Colonic mucosa (tissue), 4 donors: ENCODE measurements at regions not wholly inside any gene's neighbourhood (a gene's known extent, or its start where the extent isn't known, plus 50 kb on each side); places are given as distances from the start of the nearest gene placed in this dataset.
A peak's percentile ranks its signal among the peaks of the same experiment; 100 is the strongest.

Experiments
- DNase-seq: peaks from one replicate; pipeline ENCODE4 v3.0.0-alpha.2; 2020
- H3K27ac ChIP-seq: fragments of 200-600 bp; one replicate; pipeline ENCODE4 v1.8.0; 2021
- H3K27me3 ChIP-seq: fragments of 200-600 bp; one replicate; pipeline ENCODE4 v1.8.0; 2021
- H3K36me3 ChIP-seq: fragments of 200-600 bp; one replicate; pipeline ENCODE4 v1.8.0; 2021
- H3K4me1 ChIP-seq: fragments of 200-600 bp; one replicate; pipeline ENCODE4 v1.8.0; 2021; ENCODE audit warnings: mild to moderate bottlenecking
- H3K4me3 ChIP-seq: fragments of 200-600 bp; one replicate; pipeline ENCODE4 v1.8.0; 2021
- H3K9ac ChIP-seq, 2 donors: one replicate each; pipeline ENCODE4 v1.7.0; 2013; ENCODE audit warnings: control low read depth in 2 of 2, low read depth in 2 of 2, low read length in 2 of 2
- H3K9me3 ChIP-seq: fragments of 200-600 bp; one replicate; pipeline ENCODE4 v1.8.0; 2021
- intact Hi-C: fragments of 100-400 bp; cut with DNase I; formaldehyde crosslinking; loops from one replicate; pipeline ENCODE4 v1.14.1; 2022
- TF ChIP-seq, protein P1 (sequence below): fragments of 200-600 bp; IDR thresholded peaks from one replicate; pipeline ENCODE4 v1.8.0; 2022; ENCODE audit warnings: antibody characterized with exemption, mild to moderate bottlenecking
- donor health status: healthy.
- donor health status: DM: no; HTN: no; CAD: no.
- donor health status: DM: no; HTN: no; CAD: no.

DNA sequence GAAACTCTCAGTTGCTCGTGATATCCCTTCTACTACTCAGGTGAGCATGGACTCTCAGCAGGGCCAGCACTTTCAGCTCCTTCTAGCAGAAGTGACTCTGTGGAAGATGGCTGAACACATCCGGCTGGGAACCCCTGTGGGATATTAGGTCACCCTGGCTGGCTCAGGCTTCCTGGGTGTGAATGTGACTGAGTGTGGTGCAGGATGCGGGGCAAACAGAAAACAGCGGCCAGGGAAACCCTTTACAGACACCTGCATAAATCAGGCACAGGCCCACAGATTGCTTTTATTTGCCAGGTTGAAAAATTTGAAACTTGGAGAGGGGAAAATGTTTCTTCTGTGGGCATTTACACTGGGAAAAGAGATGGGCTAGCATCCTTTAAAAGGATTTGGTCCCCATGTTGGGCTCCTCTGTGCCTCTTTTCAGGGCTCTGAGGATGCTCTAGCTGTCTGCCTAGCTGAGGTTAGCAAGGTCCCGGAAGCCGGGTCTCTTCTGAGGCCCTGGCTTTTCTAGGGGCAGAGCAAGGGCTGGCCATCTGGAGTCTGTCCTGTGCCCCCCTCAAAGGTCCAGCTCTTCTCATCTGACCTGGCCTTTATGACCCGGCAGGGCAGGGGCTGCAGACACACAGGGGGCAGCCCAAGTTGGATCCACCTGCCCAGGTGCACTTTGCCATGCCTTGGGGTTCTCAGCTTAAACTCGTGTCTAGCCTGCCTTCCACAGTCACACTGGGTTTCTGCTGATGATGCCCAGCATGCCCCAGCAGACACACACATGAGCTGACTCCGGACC is 243.0 kb downstream of the SIPA1L2 start:
- no peaks in the 10 kb centered on the region for H3K4me1 ChIP-seq
- no peak overlapping the region for H3K4me3 ChIP-seq
- DNase-seq, result peak; percentile 15
- no peaks in the 10 kb centered on the region for H3K9me3 ChIP-seq
- no peak overlapping the region for H3K27ac ChIP-seq
- H3K9ac ChIP-seq, result no peak overlapping the region
- H3K27me3 ChIP-seq, result no peaks in the 10 kb centered on the region
- no peaks in the 10 kb centered on the region for H3K36me3 ChIP-seq
- intact Hi-C loops, result no loop called here
- TF ChIP-seq, protein P1, sequence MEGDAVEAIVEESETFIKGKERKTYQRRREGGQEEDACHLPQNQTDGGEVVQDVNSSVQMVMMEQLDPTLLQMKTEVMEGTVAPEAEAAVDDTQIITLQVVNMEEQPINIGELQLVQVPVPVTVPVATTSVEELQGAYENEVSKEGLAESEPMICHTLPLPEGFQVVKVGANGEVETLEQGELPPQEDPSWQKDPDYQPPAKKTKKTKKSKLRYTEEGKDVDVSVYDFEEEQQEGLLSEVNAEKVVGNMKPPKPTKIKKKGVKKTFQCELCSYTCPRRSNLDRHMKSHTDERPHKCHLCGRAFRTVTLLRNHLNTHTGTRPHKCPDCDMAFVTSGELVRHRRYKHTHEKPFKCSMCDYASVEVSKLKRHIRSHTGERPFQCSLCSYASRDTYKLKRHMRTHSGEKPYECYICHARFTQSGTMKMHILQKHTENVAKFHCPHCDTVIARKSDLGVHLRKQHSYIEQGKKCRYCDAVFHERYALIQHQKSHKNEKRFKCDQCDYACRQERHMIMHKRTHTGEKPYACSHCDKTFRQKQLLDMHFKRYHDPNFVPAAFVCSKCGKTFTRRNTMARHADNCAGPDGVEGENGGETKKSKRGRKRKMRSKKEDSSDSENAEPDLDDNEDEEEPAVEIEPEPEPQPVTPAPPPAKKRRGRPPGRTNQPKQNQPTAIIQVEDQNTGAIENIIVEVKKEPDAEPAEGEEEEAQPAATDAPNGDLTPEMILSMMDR, result no peak

DNA sequence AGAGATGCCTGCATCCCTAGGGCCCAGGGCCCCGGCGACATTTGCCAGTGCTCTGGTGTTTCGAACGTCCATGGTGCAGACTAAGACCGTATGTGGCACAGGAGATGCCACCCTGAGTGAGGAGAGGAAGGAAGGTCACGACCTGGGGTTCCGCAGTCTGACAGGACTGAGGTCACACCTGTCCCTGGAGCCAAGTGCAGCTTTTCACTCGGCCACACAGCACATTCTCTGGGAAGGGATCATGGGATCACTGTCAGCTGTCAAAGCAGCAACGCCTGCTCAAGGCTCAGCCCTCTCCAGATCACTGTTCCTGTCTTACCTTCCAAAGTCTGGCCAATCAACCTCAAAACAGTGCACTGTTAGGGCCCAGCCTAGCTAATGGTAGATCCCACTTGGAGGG is 243.6 kb downstream of the SIPA1L2 start:
- no peak overlapping the region for H3K9ac ChIP-seq
- DNase-seq, result no peak
- H3K9me3 ChIP-seq, result no peaks in the 10 kb centered on the region
- no peak overlapping the region for H3K27ac ChIP-seq
- H3K27me3 ChIP-seq, result no peaks in the 10 kb centered on the region
- intact Hi-C loops, result no loop called here
- TF ChIP-seq, protein P1, result no peak
- H3K4me3 ChIP-seq, result no peak overlapping the region
- H3K4me1 ChIP-seq, result no peaks in the 10 kb centered on the region
- H3K36me3 ChIP-seq, result no peaks in the 10 kb centered on the region

DNA sequence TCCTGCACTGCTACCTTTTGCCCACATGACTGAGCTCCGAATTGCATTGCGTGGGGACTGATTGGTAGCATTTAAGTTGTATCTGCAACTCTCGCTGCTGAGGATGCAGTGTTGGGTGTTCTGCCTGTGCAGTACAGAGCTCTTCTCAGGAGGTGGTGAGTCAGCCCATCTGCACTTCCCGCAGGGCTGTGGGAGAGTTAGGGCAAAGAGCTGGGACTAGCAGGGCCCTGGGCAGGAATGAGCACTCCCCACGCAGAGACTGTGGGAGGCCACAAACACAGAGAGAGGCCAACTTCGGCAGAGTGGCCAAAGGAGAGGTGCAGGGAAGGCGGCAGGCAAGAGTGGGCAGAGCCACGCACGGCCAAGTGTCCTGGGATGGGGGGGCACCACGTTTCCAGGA is 244.7 kb downstream of the SIPA1L2 start:
- intact Hi-C loops, result no loop called here
- H3K4me3 ChIP-seq, result no peak overlapping the region
- TF ChIP-seq, protein P1, result no peak
- H3K36me3 ChIP-seq, result no peaks in the 10 kb centered on the region
- H3K9me3 ChIP-seq, result no peaks in the 10 kb centered on the region
- no peak for DNase-seq
- no peak overlapping the region for H3K9ac ChIP-seq
- no peaks in the 10 kb centered on the region for H3K27me3 ChIP-seq
- H3K27ac ChIP-seq, result no peak overlapping the region
- no peaks in the 10 kb centered on the region for H3K4me1 ChIP-seq

DNA sequence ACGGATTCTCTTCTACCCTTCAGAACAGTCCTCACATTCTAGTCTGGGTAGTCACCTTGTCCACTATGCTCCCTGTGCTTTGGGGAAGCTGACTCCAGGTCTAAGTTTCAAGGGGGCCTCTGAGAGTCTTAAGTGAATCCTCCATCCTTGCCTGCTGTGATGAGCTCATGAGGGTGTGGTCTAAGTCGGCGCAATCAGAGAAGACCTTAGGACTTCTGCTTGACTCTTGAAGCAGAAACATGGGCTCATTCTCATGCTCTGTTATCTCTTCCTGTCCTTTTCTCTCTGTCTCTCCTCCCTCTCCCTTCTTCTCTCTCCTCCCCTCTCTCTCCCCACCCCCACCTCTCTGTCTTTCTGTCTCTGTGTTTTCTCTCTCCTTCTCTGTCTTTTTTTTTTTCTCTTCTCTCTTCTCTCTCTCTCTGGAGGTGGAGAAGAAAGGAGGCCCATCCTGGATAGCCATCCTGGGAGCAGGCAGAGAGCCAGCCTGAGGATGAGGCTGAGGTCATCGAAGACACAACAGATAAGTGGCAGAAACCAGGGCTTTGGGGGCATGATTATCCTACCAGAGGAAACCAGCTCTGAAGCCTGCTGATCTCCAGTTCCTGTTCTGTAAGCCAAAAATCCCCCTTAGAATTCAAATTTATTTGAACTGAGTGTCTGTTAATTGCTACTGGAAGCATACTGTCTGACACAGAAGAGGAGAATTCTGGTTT is 245.6 kb downstream of the SIPA1L2 start:
- no peaks in the 10 kb centered on the region for H3K36me3 ChIP-seq
- no peaks in the 10 kb centered on the region for H3K27me3 ChIP-seq
- no peak overlapping the region for H3K27ac ChIP-seq
- no peaks in the 10 kb centered on the region for H3K9me3 ChIP-seq
- TF ChIP-seq, protein P1, result no peak
- H3K4me3 ChIP-seq, result no peak overlapping the region
- peak; percentile 10 for DNase-seq
- H3K4me1 ChIP-seq, result no peaks in the 10 kb centered on the region
- H3K9ac ChIP-seq, result no peak overlapping the region
- intact Hi-C loops, result no loop called here

DNA sequence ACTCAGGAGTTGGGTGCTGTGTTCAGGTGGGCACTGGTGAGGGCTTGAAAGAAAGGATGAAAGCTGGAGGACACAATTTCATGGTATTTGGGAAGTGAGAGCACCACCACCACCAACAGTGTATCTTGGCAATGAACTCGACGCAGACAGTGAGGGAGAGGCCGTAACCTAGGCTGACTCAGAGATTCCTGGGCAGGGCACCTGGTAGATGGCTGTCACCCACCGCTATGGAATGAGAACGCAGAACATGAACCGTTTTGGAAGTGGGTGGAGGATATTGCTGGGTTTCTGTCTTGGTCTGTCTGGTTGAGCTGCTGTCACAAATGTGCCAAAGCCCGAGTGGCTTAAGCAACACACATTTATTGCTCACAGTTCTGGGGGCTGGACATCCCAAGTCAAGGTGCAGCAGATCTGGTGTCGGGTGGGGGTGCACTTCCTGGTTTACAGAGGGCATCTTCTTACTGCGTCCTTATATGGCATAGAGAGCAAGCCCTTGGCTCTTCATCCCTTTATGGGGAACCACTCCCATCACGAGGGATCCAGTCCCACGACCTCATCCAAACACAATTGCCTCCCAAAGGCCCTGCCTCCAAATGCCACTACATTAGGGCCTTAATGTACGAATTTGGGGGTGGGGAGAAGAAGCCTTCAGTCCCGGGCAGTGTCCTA is 246.3 kb downstream of the SIPA1L2 start:
- H3K36me3 ChIP-seq, result no peaks in the 10 kb centered on the region
- no peaks in the 10 kb centered on the region for H3K4me1 ChIP-seq
- TF ChIP-seq, protein P1, result no peak
- H3K9me3 ChIP-seq, result no peaks in the 10 kb centered on the region
- no peak overlapping the region for H3K27ac ChIP-seq
- intact Hi-C loops, result no loop called here
- H3K9ac ChIP-seq, result no peak overlapping the region
- H3K4me3 ChIP-seq, result no peak overlapping the region
- no peaks in the 10 kb centered on the region for H3K27me3 ChIP-seq
- no peak for DNase-seq
